Stomach (tissue), 4 donors: ENCODE measurements at regions not wholly inside any gene's neighbourhood (a gene's known extent, or its start where the extent isn't known, plus 50 kb on each side); places are given as distances from the start of the nearest gene placed in this dataset.

ENCODE experiments used
- CTCF ChIP-seq, 7 experiments: fragments of 450-650 bp in 4 of 7; fragments of 200-600 bp in 3 of 7; sonication (generic) in 3 of 7; IDR thresholded peaks; one replicate each; pipeline ENCODE4 v1.5.1; 2016 to 2019; ENCODE audit warnings: antibody characterized with exemption in 7 of 7, control low read depth in 2 of 7, mild to moderate bottlenecking in 1 of 7
- POLR2A ChIP-seq, 4 donors: fragments of 450-650 bp; IDR thresholded peaks; one replicate each; pipeline ENCODE4 v1.6.1; 2016; ENCODE audit warnings: antibody characterized with exemption in 4 of 4, control low read depth in 2 of 4, mild to moderate bottlenecking in 1 of 4, moderate library complexity in 1 of 4

- TF ChIP-seq CTCF (IDR thresholded peaks at IDR 0.05) (no peak), POLR2A (IDR thresholded peaks at IDR 0.05) (no peak)
Measured at GRCh38 chr2:18704276-18704675, 114.9 kb upstream of the NT5C1B start.
